Fibroblast of mammary gland (primary cell): ENCODE measurements at regions not wholly inside any gene's neighbourhood (a gene's known extent, or its start where the extent isn't known, plus 50 kb on each side); places are given as distances from the start of the nearest gene placed in this dataset.

Experiments
- DNase-seq: peaks from one replicate; pipeline ENCODE4 v3.0.0-alpha.2; 2010; ENCODE audit warnings: low read depth
- H3K4me3 ChIP-seq: 2 replicates; pipeline ENCODE4 v1.5.1; 2011; ENCODE audit warnings: low read depth, mild to moderate bottlenecking, low read length, moderate library complexity; ENCODE audit not compliant: control insufficient read depth
- CTCF ChIP-seq: conservative IDR thresholded peaks from 2 replicates; pipeline ENCODE4 v1.5.1; 2011; ENCODE audit warnings: low read depth, low read length, inconsistent platforms; ENCODE audit not compliant: control insufficient read depth, insufficient read depth

- peak; percentile 17 for DNase-seq
- no peak for TF ChIP-seq CTCF
- H3K4me3 ChIP-seq, result no peak overlapping the region
Observed at GRCh38 chr6:25064006-25064405, 128.2 kb upstream of the RIPOR2 start.

- DNase-seq, result no peak
- H3K4me3 ChIP-seq, result no peak overlapping the region
- no peak for TF ChIP-seq CTCF
Observed at GRCh38 chr6:25065666-25066065, 129.9 kb upstream of the RIPOR2 start.

- no peak for TF ChIP-seq CTCF
- no peak for DNase-seq
- no peak overlapping the region for H3K4me3 ChIP-seq
Observed at GRCh38 chr6:25066593-25066992, 130.8 kb upstream of the RIPOR2 start.

GRCh38 chr6:25068866-25069265 is 133.1 kb upstream of the RIPOR2 start:
- DNase-seq, result no peak
- H3K4me3 ChIP-seq, result no peak overlapping the region
- TF ChIP-seq CTCF, result no peak

- TF ChIP-seq CTCF, result peak; percentile 96
- peak; percentile 85 for DNase-seq
- no peak overlapping the region for H3K4me3 ChIP-seq
Observed at GRCh38 chr6:25070547-25071366, 135.0 kb upstream of the RIPOR2 start.

GRCh38 chr6:25078141-25078540 is 142.4 kb upstream of the RIPOR2 start:
- no peak for TF ChIP-seq CTCF
- no peak for DNase-seq
- H3K4me3 ChIP-seq, result no peak overlapping the region
